H9 (cell line): ENCODE measurements at regions not wholly inside any gene's neighbourhood (a gene's known extent, or its start where the extent isn't known, plus 50 kb on each side); places are given as distances from the start of the nearest gene placed in this dataset.

Source experiments
- DNase-seq: peaks from one replicate; pipeline ENCODE4 v3.0.0-alpha.2; 2017
- H2AFZ ChIP-seq: one replicate; pipeline ENCODE4 v1.6.1; 2013; ENCODE audit warnings: mild to moderate bottlenecking, low read length, control low read depth, moderate library complexity
- H2AK5ac ChIP-seq: 2 replicates; pipeline ENCODE4 v1.6.1; 2013; ENCODE audit warnings: low read length, control low read depth, mixed read lengths; ENCODE audit not compliant: insufficient read length
- H2BK120ac ChIP-seq: one replicate; pipeline ENCODE4 v1.6.1; 2013; ENCODE audit warnings: low read depth, mild to moderate bottlenecking, low read length, control low read depth, inconsistent platforms; ENCODE audit not compliant: poor library complexity, severe bottlenecking
- H2BK12ac ChIP-seq: 2 replicates; pipeline ENCODE4 v1.6.1; 2013; ENCODE audit warnings: low read length, control low read depth, mixed read lengths, low read depth; ENCODE audit not compliant: insufficient read length
- H2BK15ac ChIP-seq: 2 replicates; pipeline ENCODE4 v1.6.1; 2013; ENCODE audit warnings: low read depth, low read length, control low read depth
- H2BK20ac ChIP-seq: one replicate; pipeline ENCODE4 v1.6.1; 2013; ENCODE audit warnings: low read depth, mild to moderate bottlenecking, low read length, control low read depth, inconsistent platforms; ENCODE audit not compliant: poor library complexity, severe bottlenecking
- H2BK5ac ChIP-seq: 2 replicates; pipeline ENCODE4 v1.6.1; 2013; ENCODE audit warnings: low read length, control low read depth, mixed read lengths; ENCODE audit not compliant: insufficient read length
- H3K14ac ChIP-seq: 2 replicates; pipeline ENCODE4 v1.6.1; 2013; ENCODE audit warnings: low read length, control low read depth; ENCODE audit not compliant: insufficient read depth
- H3K18ac ChIP-seq: 2 replicates; pipeline ENCODE4 v1.6.1; 2013; ENCODE audit warnings: low read depth, mild to moderate bottlenecking, mixed read lengths, low read length, control low read depth; ENCODE audit not compliant: insufficient read length
- H3K23ac ChIP-seq: 2 replicates; pipeline ENCODE4 v1.6.1; 2013; ENCODE audit warnings: low read length, control low read depth, mixed read lengths, low read depth; ENCODE audit not compliant: insufficient read length
- H3K23me2 ChIP-seq: 2 replicates; pipeline ENCODE4 v1.6.1; 2013; ENCODE audit warnings: low read depth, mild to moderate bottlenecking, mixed read lengths, low read length, control low read depth; ENCODE audit not compliant: insufficient read length, poor library complexity, severe bottlenecking
- H3K27ac ChIP-seq: 2 replicates; pipeline ENCODE4 v1.5.1; 2013; ENCODE audit warnings: low read length, control low read depth, mixed read lengths, low read depth; ENCODE audit not compliant: insufficient read length
- H3K27me3 ChIP-seq: 2 replicates; pipeline ENCODE4 v1.6.1; 2013; ENCODE audit warnings: low read length, control low read depth, inconsistent platforms; ENCODE audit not compliant: insufficient read depth
- H3K4ac ChIP-seq: 2 replicates; pipeline ENCODE4 v1.6.1; 2013; ENCODE audit warnings: low read depth, mild to moderate bottlenecking, control low read depth, inconsistent platforms, low read length, moderate library complexity
- H3K4me1 ChIP-seq: 2 replicates; pipeline ENCODE4 v1.6.1; 2013; ENCODE audit warnings: low read length, control low read depth, inconsistent platforms; ENCODE audit not compliant: insufficient read depth
- H3K4me2 ChIP-seq: 2 replicates; pipeline ENCODE4 v1.6.1; 2013; ENCODE audit warnings: low read length, control low read depth, mixed read lengths; ENCODE audit not compliant: insufficient read length, insufficient read depth
- H3K56ac ChIP-seq: 2 replicates; pipeline ENCODE4 v1.6.1; 2013; ENCODE audit warnings: low read depth, mild to moderate bottlenecking, mixed read lengths, low read length, control low read depth; ENCODE audit not compliant: insufficient read length
- H3K79me1 ChIP-seq: 2 replicates; pipeline ENCODE4 v1.6.1; 2013; ENCODE audit warnings: low read depth, mild to moderate bottlenecking, moderate library complexity, low read length, control low read depth, inconsistent platforms; ENCODE audit not compliant: insufficient read depth, poor library complexity, severe bottlenecking
- H3K79me2 ChIP-seq: 2 replicates; pipeline ENCODE4 v1.6.1; 2013; ENCODE audit warnings: low read length, control low read depth, inconsistent platforms; ENCODE audit not compliant: insufficient read depth
- H3K9ac ChIP-seq: 2 replicates; pipeline ENCODE4 v1.6.1; 2013; ENCODE audit warnings: low read length, control low read depth, mixed read lengths; ENCODE audit not compliant: insufficient read length; ENCODE audit errors: extremely low read depth
- H3K9me3 ChIP-seq: one replicate; pipeline ENCODE4 v1.6.1; 2013; ENCODE audit warnings: low read depth, low read length, inconsistent platforms; ENCODE audit not compliant: control insufficient read depth
- H3T11ph ChIP-seq: one replicate; pipeline ENCODE4 v1.6.1; 2013; ENCODE audit warnings: mild to moderate bottlenecking, low read length, control low read depth, inconsistent platforms
- H4K20me1 ChIP-seq: one replicate; pipeline ENCODE4 v1.6.1; 2013; ENCODE audit not compliant: control insufficient read depth, insufficient read length, insufficient read depth
- H4K5ac ChIP-seq: 2 replicates; pipeline ENCODE4 v1.6.1; 2013; ENCODE audit warnings: low read depth, mild to moderate bottlenecking, mixed read lengths, low read length, control low read depth; ENCODE audit not compliant: insufficient read length
- H4K8ac ChIP-seq: replicated peaks from 2 replicates; pipeline ENCODE4 v1.6.1; 2013; ENCODE audit warnings: low read length, control low read depth, mixed read lengths, low read depth; ENCODE audit not compliant: insufficient read length
- H4K91ac ChIP-seq: 2 replicates; pipeline ENCODE4 v1.6.1; 2013; ENCODE audit warnings: low read depth, mild to moderate bottlenecking, moderate library complexity, mixed read lengths, low read length, control low read depth; ENCODE audit not compliant: insufficient read length
- H3K27ac Mint-ChIP-seq, 3 experiments: 2 replicates in 2 of 3; 3 replicates in 1 of 3; pipeline ENCODE4 v1.8.0; 2020 to 2021; ENCODE audit warnings: mixed read lengths in 3 of 3, mild to moderate bottlenecking in 1 of 3, moderate library complexity in 1 of 3
- H3K27me3 Mint-ChIP-seq: 2 replicates; pipeline ENCODE4 v1.8.0; 2021; ENCODE audit warnings: low read depth, mild to moderate bottlenecking, moderate library complexity, mixed read lengths
- H3K36me3 Mint-ChIP-seq, 3 experiments: 2 replicates in 2 of 3; 3 replicates in 1 of 3; pipeline ENCODE4 v1.8.0; 2020 to 2021; ENCODE audit warnings: low read depth in 3 of 3, mixed read lengths in 3 of 3; ENCODE audit not compliant: insufficient read depth in 1 of 3
- H3K4me1 Mint-ChIP-seq, 2 experiments: 2 replicates each; pipeline ENCODE4 v1.8.0; 2020; ENCODE audit warnings: mixed read lengths in 2 of 2
- H3K4me3 Mint-ChIP-seq, 2 experiments: 2 replicates in 1 of 2; 3 replicates in 1 of 2; pipeline ENCODE4 v1.8.0; 2020 to 2021; ENCODE audit warnings: mild to moderate bottlenecking in 2 of 2, mixed read lengths in 2 of 2, moderate library complexity in 1 of 2
- H3K9me3 Mint-ChIP-seq, 2 experiments: 2 replicates in 1 of 2; 3 replicates in 1 of 2; pipeline ENCODE4 v1.8.0; 2020; ENCODE audit warnings: mild to moderate bottlenecking in 2 of 2, mixed read lengths in 2 of 2, moderate library complexity in 1 of 2
- CTCF ChIP-seq: fragments of 200-600 bp; sonication (generic); conservative IDR thresholded peaks from 3 replicates; pipeline ENCODE4 v1.8.0; 2021; ENCODE audit warnings: antibody characterized with exemption, mild to moderate bottlenecking
- WGBS: extraction: QIAGEN DNeasy Blood & Tissue Kit; methylation state at CpG from one replicate; pipeline ENCODE4 v1.1.7; 2013; ENCODE audit warnings: missing lambda C conversion rate, low lambda C conversion rate, mixed read lengths; ENCODE audit not compliant: insufficient read length; ENCODE audit errors: extremely low coverage; 5-methylcytosine and 5-hydroxymethylcytosine counted together

GRCh38 chr1:48048064-48048463 lies 50.9 kb upstream of the TRABD2B start:
- Histone ChIP-seq H3K27ac (no peak overlapping the region), H3K23ac (no peak overlapping the region), H3K4me2 (no peak overlapping the region), H2BK12ac (no peak overlapping the region), H2BK5ac (no peak overlapping the region), H3K9ac (no peak overlapping the region), H2AFZ (no peak overlapping the region), H3K27me3 (no peaks in the 10 kb centered on the region), H2BK20ac (no peak overlapping the region), H3K79me2 (no peaks in the 10 kb centered on the region), H3K56ac (no peak overlapping the region), H2BK15ac (no peak overlapping the region), H4K5ac (no peak overlapping the region), H4K20me1 (no peaks in the 10 kb centered on the region), H3K79me1 (no peaks in the 10 kb centered on the region), H3K23me2 (no peaks in the 10 kb centered on the region), H2AK5ac (no peak overlapping the region), H2BK120ac (no peak overlapping the region), H3K4me1 (no peaks in the 10 kb centered on the region), H3K14ac (no peak overlapping the region), H4K91ac (no peak overlapping the region), H3K4ac (no peak overlapping the region), H3K9me3 (no peaks in the 10 kb centered on the region), H4K8ac (no peak overlapping the region), H3T11ph (no peak overlapping the region), H3K18ac (no peak overlapping the region)
- no peak for DNase-seq
- no peak overlapping the region for H3K27ac Mint-ChIP-seq
- H3K4me1 Mint-ChIP-seq = peaks cover 31 to 35% of the 10 kb centered on the region in 2 experiments
- H3K4me3 Mint-ChIP-seq = no peak overlapping the region
- peaks cover 20% of the 10 kb centered on the region for H3K27me3 Mint-ChIP-seq
- no peaks in the 10 kb centered on the region for H3K9me3 Mint-ChIP-seq
- no CpG with 5 or more reads among the region's 4 CpGs for WGBS
- no peaks in the 10 kb centered on the region for H3K36me3 Mint-ChIP-seq
- no peak for TF ChIP-seq CTCF
